ENCODE measurements at regions not wholly inside any gene's neighbourhood (a gene's known extent, or its start where the extent isn't known, plus 50 kb on each side); places are given as distances from the start of the nearest gene placed in this dataset.

DNA sequence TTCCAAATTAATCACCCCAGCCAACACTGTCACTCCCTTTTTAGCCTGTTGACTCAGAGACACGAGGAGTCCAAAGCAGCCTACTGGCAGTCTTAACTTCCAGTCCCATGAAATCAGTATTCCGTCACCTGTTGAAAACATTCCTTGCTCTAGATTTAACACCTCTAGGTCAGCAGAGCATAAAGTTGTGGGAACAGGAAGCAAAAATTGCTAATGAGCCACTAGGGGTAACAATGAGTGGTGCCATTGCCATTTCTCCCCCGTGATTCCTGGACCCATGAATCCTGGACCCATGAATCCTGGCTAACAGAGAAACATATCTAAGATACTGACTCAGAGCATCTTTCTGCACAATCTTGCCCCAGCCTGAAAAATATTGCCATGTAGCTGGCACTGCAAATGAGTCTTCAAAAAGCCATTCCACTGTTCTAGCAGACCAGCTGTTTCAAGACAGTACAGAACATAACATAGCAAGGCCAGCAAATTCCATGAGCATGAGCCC is 252.7 kb upstream of the PTER start:
- Histone ChIP-seq H3K4me1 (ENCODE audit: control insufficient read depth, extremely low read depth, insufficient read depth, low read length) (no peaks in the 10 kb centered on the region), H3K27me3 (ENCODE audit: control insufficient read depth in 2 of 2, insufficient read depth in 2 of 2, low read length in 2 of 2) (no peaks in the 10 kb centered on the region), H3K9me1 (replicated peaks; ENCODE audit: control insufficient read depth, extremely low read depth, insufficient read depth, low read length) (no peaks in the 10 kb centered on the region), H4K20me1 (replicated peaks; ENCODE audit: control insufficient read depth, extremely low read depth, insufficient read depth, low read length) (no peaks in the 10 kb centered on the region), H3K9me3 (replicated peaks; ENCODE audit: control insufficient read depth, insufficient read depth, low read length) (peaks cover 3% of the 10 kb centered on the region), H3K9ac (replicated peaks; ENCODE audit: extremely low read depth, insufficient read depth, low read length) (no peak overlapping the region), H3K4me2 (ENCODE audit: insufficient read depth, low read length) (no peak overlapping the region), H2AFZ (ENCODE audit: low read depth, low read length) (no peak overlapping the region), H3K27ac (ENCODE audit: insufficient read depth, low read depth, low read length) (no peak overlapping the region), H3K36me3 (ENCODE audit: control insufficient read depth in 2 of 2, extremely low read depth in 1 of 2, insufficient read depth in 2 of 2, low read length in 2 of 2) (no peaks in the 10 kb centered on the region), H3K4me3 (replicated peaks in 1 of 3; ENCODE audit: insufficient read depth in 1 of 3, low read depth in 1 of 3, low read length in 3 of 3) (no peak overlapping the region), H3K79me2 (ENCODE audit: control insufficient read depth, insufficient read depth, low read length) (no peaks in the 10 kb centered on the region)
- intact Hi-C loops (cut with micrococcal nuclease): no loop called here
- BruUV-seq (replicated peaks): no TSS peak
- TF ChIP-seq, protein P1, sequence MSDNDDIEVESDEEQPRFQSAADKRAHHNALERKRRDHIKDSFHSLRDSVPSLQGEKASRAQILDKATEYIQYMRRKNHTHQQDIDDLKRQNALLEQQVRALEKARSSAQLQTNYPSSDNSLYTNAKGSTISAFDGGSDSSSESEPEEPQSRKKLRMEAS (IDR thresholded peaks at IDR 0.05; ENCODE audit: insufficient read depth, insufficient read length): no peak
- no peak for TF ChIP-seq MYC (IDR thresholded peaks at IDR 0.05; ENCODE audit: low read depth, low read length)
- no peak for TF ChIP-seq JUN (IDR thresholded peaks at IDR 0.05; ENCODE audit: borderline replicate concordance, insufficient read depth, insufficient read length, low read depth)
- no peak for TF ChIP-seq GATA2 (IDR thresholded peaks at IDR 0.05; ENCODE audit: insufficient read depth, insufficient read length, low read depth, low read length)
- TF ChIP-seq POLR2A (IDR thresholded peaks at IDR 0.05; ENCODE audit: low read depth, low read length): no peak
- TF ChIP-seq FOS (IDR thresholded peaks at IDR 0.05; ENCODE audit: borderline replicate concordance, insufficient read depth, low read length): no peak
- FAIRE-seq (no peak), DNase-seq (ENCODE audit: low read depth, low spot score) (no peak)
- dilution Hi-C loops (cut with MboI; ENCODE audit: extremely low pct_ligation_motif_present, low sequenced_read_pairs): no loop called here
- POLR2A ChIA-PET: no interaction called here
- CTCF ChIA-PET: no interaction called here

DNA sequence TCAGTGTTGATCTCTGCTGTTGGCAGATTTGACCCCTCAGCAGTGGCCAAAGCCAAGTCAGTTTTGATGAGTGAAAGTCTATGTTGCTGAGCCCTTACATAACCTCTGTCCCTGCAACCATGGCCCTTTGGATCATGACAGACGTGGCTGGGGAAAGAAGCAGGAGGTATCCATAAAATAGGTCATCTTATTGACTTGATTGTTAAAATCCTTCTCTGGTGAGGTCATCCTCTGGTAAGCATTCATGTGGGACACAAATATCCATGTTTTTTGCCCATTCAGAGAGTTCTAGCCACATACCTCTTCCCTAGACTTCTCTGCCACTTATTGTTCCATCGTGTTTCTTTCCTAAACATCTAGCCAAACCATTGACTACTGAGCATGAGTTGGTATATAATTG is 251.9 kb upstream of the PTER start:
- TF ChIP-seq JUN (IDR thresholded peaks at IDR 0.05; ENCODE audit: borderline replicate concordance, insufficient read depth, insufficient read length, low read depth) (no peak), EZH2 (IDR thresholded peaks at IDR 0.05; ENCODE audit: borderline replicate concordance, low read depth, low read length, severe bottlenecking) (no peak), MYC (IDR thresholded peaks at IDR 0.05; ENCODE audit: low read depth, low read length) (no peak), FOS (IDR thresholded peaks at IDR 0.05; ENCODE audit: borderline replicate concordance, insufficient read depth, low read length) (no peak)
- TF ChIP-seq, protein P1 (IDR thresholded peaks at IDR 0.05; ENCODE audit: insufficient read depth, insufficient read length): no peak
- Histone ChIP-seq H3K9me1 (replicated peaks; ENCODE audit: control insufficient read depth, extremely low read depth, insufficient read depth, low read length) (no peaks in the 10 kb centered on the region), H3K79me2 (ENCODE audit: control insufficient read depth, insufficient read depth, low read length) (no peaks in the 10 kb centered on the region), H3K27ac (ENCODE audit: insufficient read depth, low read depth, low read length) (no peak overlapping the region), H3K4me1 (ENCODE audit: control insufficient read depth, extremely low read depth, insufficient read depth, low read length) (no peaks in the 10 kb centered on the region), H4K20me1 (replicated peaks; ENCODE audit: control insufficient read depth, extremely low read depth, insufficient read depth, low read length) (no peaks in the 10 kb centered on the region), H3K4me2 (ENCODE audit: insufficient read depth, low read length) (no peak overlapping the region), H3K4me3 (replicated peaks in 1 of 3; ENCODE audit: insufficient read depth in 1 of 3, low read depth in 1 of 3, low read length in 3 of 3) (no peak overlapping the region), H3K9me3 (replicated peaks; ENCODE audit: control insufficient read depth, insufficient read depth, low read length) (peaks cover 3% of the 10 kb centered on the region), H3K27me3 (ENCODE audit: control insufficient read depth in 2 of 2, insufficient read depth in 2 of 2, low read length in 2 of 2) (no peaks in the 10 kb centered on the region), H3K36me3 (ENCODE audit: control insufficient read depth in 2 of 2, extremely low read depth in 1 of 2, insufficient read depth in 2 of 2, low read length in 2 of 2) (no peaks in the 10 kb centered on the region), H3K9ac (replicated peaks; ENCODE audit: extremely low read depth, insufficient read depth, low read length) (no peak overlapping the region), H2AFZ (ENCODE audit: low read depth, low read length) (no peak overlapping the region)
- BruUV-seq (replicated peaks): no TSS peak
- POLR2A ChIA-PET: no interaction called here
- FAIRE-seq (no peak), DNase-seq (ENCODE audit: low read depth, low spot score) (no peak)
- intact Hi-C loops (cut with micrococcal nuclease): no loop called here
- CTCF ChIA-PET: no interaction called here
- dilution Hi-C loops (cut with MboI; ENCODE audit: extremely low pct_ligation_motif_present, low sequenced_read_pairs): no loop called here

Measured in endothelial cell of umbilical vein (primary cell).